HFFc6 (cell line): ENCODE measurements at regions not wholly inside any gene's neighbourhood (a gene's known extent, or its start where the extent isn't known, plus 50 kb on each side); places are given as distances from the start of the nearest gene placed in this dataset.

Experiments used
- DNase-seq: peaks from one replicate; pipeline ENCODE4 v3.0.0-alpha.2; 2018
- H3K27ac Mint-ChIP-seq: 2 replicates; pipeline ENCODE4 v1.8.0; 2020; ENCODE audit warnings: mild to moderate bottlenecking, mixed read lengths
- H3K27me3 Mint-ChIP-seq: 2 replicates; pipeline ENCODE4 v1.8.0; 2021; ENCODE audit warnings: mild to moderate bottlenecking, moderate library complexity, mixed read lengths; ENCODE audit not compliant: insufficient read depth
- H3K36me3 Mint-ChIP-seq: 2 replicates; pipeline ENCODE4 v1.8.0; 2021; ENCODE audit warnings: low read depth, mixed read lengths
- H3K4me1 Mint-ChIP-seq: 2 replicates; pipeline ENCODE4 v1.8.0; 2020; ENCODE audit warnings: low read depth, mixed read lengths
- H3K4me3 Mint-ChIP-seq: 2 replicates; pipeline ENCODE4 v1.8.0; 2020; ENCODE audit warnings: mild to moderate bottlenecking, moderate library complexity, mixed read lengths
- H3K9me3 Mint-ChIP-seq: 2 replicates; pipeline ENCODE4 v1.8.0; 2020; ENCODE audit warnings: mild to moderate bottlenecking, mixed read lengths
- TF ChIP-seq, protein P1 (sequence below): fragments of 200-600 bp; sonication (generic); IDR thresholded peaks from 2 replicates; pipeline ENCODE4 v1.5.0; 2021; ENCODE audit warnings: antibody characterized with exemption, mild to moderate bottlenecking

DNA sequence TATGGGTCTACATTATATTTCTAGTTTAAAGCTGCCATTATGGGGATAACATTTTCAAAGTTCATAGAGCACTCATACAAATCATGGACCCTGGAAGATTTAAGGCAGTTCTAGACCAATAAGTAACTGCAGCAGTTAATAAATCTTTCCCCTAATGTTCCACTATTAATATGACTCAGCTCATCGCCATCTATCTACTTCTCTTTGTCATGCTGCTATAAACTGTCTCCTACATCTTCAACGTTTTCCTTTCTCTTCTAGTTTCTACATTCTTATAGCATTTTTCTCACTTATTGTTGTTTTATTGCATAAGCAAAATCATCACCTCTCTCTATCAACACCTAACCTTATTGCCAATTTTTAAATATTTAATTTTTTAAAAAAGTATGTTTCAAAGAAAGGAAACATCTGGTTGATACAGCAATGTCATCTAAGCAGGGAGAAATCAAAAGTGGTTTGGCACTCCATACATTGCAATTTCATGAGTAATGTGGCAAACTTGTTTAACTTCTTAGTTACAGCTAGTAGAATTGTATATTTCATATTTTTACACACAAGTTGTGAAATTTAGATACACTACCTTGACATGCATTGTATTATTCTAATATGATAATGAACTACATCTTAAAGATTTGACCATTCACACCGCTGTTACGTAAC, 1500.4 kb upstream of the MIR17HG start:
- Mint-ChIP-seq H3K9me3 (no peaks in the 10 kb centered on the region; the same call in none of the 2 replicates), H3K4me1 (no peaks in the 10 kb centered on the region), H3K27me3 (no peaks in the 10 kb centered on the region), H3K36me3 (no peaks in the 10 kb centered on the region), H3K27ac (no peak overlapping the region), H3K4me3 (no peak overlapping the region; the same call in 1 of the 2 replicates)
- TF ChIP-seq, protein P1, sequence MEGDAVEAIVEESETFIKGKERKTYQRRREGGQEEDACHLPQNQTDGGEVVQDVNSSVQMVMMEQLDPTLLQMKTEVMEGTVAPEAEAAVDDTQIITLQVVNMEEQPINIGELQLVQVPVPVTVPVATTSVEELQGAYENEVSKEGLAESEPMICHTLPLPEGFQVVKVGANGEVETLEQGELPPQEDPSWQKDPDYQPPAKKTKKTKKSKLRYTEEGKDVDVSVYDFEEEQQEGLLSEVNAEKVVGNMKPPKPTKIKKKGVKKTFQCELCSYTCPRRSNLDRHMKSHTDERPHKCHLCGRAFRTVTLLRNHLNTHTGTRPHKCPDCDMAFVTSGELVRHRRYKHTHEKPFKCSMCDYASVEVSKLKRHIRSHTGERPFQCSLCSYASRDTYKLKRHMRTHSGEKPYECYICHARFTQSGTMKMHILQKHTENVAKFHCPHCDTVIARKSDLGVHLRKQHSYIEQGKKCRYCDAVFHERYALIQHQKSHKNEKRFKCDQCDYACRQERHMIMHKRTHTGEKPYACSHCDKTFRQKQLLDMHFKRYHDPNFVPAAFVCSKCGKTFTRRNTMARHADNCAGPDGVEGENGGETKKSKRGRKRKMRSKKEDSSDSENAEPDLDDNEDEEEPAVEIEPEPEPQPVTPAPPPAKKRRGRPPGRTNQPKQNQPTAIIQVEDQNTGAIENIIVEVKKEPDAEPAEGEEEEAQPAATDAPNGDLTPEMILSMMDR: no peak
- no peak for DNase-seq

DNA sequence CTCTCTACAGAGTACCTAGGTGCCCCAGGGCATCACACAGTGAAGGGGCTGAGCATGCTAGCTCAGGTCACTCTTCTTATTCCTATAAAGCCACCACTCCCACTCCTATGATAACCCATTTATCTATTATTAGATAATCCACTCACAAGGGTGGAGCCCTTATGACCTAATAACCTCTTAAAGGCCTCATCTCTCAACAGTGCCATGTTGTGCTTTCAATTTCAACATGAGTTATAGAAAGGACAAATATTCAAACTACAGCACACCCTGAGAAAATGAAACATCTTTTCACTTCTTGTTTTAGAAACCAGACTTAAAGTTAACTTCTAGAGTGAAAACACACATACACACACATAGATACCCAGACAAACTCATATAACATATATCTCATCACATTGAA, 1494.9 kb upstream of the MIR17HG start:
- TF ChIP-seq, protein P1: no peak
- Mint-ChIP-seq H3K27ac (no peak overlapping the region), H3K4me1 (no peaks in the 10 kb centered on the region), H3K4me3 (no peak overlapping the region), H3K9me3 (no peaks in the 10 kb centered on the region; the same call in 1 of the 2 replicates), H3K36me3 (no peaks in the 10 kb centered on the region), H3K27me3 (no peaks in the 10 kb centered on the region)
- no peak for DNase-seq

DNA sequence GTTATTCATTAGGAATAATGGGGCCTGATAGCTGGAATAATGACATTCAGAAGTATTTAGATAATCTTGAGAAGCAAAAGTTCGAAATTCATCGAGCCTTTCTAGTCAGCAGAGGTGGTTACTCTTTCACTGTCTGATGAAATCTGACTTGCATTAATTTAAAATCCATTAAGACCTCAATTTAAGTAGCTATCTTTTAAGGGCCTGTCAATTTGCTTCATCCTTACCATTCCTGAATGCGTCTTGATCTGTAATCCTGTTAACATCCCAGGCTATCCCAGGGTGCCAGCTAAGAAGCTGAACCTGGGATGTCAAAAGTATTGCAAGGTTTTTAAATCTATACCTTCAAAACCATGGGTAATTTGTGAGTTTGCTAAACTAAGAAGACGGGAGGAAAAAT, 1491.0 kb upstream of the MIR17HG start:
- TF ChIP-seq, protein P1: no peak
- H3K36me3 Mint-ChIP-seq: no peaks in the 10 kb centered on the region
- no peaks in the 10 kb centered on the region for H3K27me3 Mint-ChIP-seq
- no peak overlapping the region for H3K27ac Mint-ChIP-seq
- H3K9me3 Mint-ChIP-seq: peaks cover 8% of the 10 kb centered on the region; the same call in 1 of the 2 replicates
- no peaks in the 10 kb centered on the region for H3K4me1 Mint-ChIP-seq
- no peak for DNase-seq
- H3K4me3 Mint-ChIP-seq: no peak overlapping the region

DNA sequence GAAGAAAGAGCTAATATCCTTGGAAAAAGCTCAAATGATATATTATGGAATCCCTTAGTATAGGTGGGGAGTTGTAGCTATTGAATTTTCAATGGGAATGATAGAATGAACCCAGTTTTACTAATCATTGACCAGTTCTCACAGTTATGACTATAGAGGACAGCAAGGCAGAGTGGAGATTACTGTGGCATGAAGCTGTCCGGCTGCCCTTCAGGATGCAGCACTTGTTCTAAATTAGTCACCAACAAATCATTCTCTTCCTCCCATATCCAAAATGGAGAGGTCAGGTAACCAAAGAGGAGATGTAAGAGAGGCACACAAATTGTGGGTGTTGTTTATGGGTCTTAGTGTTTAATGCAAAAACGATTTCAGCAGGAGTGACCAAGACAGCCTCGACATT, 1490.0 kb upstream of the MIR17HG start:
- H3K4me3 Mint-ChIP-seq: no peak overlapping the region
- H3K36me3 Mint-ChIP-seq: no peaks in the 10 kb centered on the region
- no peak for DNase-seq
- no peaks in the 10 kb centered on the region for H3K27me3 Mint-ChIP-seq
- no peaks in the 10 kb centered on the region for H3K4me1 Mint-ChIP-seq
- no peak overlapping the region for H3K27ac Mint-ChIP-seq
- TF ChIP-seq, protein P1: no peak
- peaks cover 8% of the 10 kb centered on the region; the same call in 1 of the 2 replicates for H3K9me3 Mint-ChIP-seq

DNA sequence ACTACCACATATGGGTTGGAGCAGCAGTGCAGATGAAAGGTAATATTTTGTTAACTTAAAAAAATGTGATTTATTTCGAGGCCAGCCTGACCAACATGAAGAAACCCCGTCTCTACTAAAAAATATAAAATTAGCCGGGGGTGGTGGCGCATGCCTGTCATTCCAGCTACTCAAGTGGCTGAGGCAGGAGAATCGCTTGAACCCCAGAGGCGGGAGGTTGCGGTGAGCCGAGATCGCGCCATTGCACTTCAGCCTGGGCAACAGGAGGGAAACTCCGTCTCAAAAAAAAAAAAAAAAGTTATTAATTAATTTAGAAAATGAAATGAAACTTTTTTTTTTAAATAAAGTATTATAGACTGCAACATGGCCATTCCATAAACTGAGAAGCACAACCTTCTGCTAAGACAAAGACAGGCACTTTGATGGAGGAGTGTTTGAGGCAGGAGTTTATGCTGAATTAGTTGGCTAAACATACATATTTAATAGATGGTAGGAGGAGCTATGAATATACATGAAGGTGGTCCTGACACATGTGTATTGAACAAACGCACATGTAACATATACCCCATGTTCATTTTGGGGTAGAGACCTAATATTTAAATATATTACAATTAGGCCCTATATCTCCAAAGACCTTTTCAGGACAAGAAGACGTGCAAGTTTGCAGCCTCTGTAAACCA, 1485.3 kb upstream of the MIR17HG start:
- Mint-ChIP-seq H3K9me3 (peaks cover 23% of the 10 kb centered on the region), H3K27ac (no peak overlapping the region), H3K4me3 (no peak overlapping the region), H3K27me3 (no peaks in the 10 kb centered on the region), H3K4me1 (no peaks in the 10 kb centered on the region), H3K36me3 (no peaks in the 10 kb centered on the region)
- no peak for DNase-seq
- TF ChIP-seq, protein P1: no peak
